HG03045 (cell line): ENCODE measurements at regions not wholly inside any gene's neighbourhood (a gene's known extent, or its start where the extent isn't known, plus 50 kb on each side); places are given as distances from the start of the nearest gene placed in this dataset.

ENCODE experiments used
- ATAC-seq: cut with Tn5 transposase; IDR thresholded peaks from one replicate; pipeline ENCODE4 v1.9.1; 2021; ENCODE audit warnings: mild to moderate bottlenecking, moderate library complexity; ENCODE audit not compliant: unreplicated experiment

DNA sequence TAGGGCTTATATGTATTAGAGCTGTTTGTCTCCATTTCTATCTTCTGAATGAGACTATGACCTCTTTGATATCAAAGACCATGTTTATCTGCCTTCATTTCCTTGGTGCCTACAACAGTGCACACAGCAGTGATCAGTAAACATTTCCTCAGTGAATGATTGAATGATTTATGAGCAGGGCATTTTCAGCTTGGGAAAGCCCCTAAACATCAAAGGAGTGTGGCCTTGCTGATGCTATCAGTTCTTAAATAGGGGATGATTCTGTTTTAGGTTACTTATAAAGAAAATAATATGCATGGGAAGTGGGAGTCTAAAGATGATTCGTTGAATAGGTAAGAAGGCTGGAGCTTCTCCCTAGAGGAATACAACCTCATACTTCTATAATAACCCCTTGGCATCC lies 425.3 kb downstream of the ZNF521 start:
- ATAC-seq: no peak

DNA sequence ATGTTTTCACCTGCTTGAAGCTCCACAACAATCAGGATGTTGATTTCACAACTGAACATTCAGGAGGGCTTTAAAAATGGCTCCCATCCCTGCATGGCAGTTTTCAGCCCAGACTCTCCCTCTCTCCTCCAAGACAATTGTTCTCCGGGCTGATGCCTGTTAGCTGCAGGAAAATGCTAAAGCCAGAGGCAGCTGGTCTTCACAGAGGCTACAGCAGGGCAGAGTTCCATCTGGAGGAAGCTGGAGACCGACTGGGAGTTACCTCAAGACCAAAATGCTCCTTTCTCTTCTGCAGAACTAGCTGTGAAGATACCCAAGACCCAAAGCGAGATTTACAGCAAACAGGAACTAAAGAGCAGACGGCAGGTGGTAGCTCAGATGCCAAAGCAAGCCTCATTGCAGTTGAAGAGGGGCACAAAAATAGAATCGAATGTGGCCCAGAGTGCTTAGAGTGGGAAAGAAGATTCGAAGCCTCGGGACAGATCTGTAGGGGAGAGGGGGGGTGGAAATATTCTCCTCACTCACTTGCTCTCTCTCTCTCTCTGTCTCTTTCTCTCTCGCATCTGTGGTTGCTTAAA lies 423.6 kb downstream of the ZNF521 start:
- no peak for ATAC-seq

DNA sequence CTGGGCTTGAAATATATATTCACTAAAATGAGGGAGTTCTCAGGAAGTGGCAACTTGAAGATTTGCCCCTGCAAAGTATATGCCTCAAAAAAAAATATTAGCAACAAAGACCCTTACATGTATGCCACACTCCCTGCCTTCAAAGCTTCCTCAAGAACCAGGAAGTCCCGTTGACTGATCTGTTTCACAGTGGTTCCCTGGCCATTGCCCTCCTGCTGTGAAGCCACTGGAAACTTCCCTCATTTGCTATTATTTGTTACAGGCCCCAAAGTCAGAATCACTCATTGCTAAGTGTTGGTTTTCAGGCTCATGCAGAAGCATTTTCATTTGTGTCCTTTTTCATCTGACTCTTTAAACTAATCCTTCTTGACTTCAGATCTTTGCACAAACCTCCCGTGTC lies 421.5 kb downstream of the ZNF521 start:
- no peak for ATAC-seq

DNA sequence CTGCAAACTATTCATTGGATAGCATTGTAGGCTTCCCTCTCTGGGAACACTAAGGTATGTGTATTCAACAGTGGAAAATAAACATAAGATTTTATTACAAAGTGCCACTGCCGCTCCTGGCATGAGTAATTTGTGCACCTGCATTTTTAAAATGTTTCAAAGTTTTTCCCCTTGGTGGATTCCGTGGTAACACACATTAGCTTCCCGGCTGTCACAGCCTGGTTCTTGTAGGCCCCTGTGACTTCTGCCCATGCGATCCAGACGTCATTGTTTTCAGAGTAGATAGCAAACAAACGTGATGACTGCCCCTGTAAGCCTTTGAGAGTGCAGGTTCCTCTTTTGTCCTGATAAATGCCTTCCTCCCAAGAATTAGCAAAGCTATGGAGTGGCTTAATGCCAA lies 421.0 kb downstream of the ZNF521 start:
- ATAC-seq: no peak

DNA sequence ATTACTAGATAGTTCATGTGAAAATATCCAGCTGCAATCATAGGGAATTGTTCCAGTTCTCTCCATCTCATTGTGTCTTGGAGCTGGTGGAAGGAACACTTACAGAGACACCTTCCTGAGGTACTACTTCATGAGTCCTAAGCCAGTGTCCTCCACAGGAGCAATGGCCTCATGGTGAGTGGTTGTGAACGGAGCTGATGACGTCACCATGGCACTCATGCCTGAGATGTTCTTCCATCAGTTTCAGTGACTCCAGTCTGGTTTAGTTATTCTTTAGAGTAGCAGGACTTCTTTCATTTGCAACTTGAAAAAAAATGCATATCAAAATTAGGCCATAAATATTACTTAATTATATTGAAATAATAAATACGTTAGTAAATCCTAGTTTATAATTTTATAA lies 418.6 kb downstream of the ZNF521 start:
- no peak for ATAC-seq

DNA sequence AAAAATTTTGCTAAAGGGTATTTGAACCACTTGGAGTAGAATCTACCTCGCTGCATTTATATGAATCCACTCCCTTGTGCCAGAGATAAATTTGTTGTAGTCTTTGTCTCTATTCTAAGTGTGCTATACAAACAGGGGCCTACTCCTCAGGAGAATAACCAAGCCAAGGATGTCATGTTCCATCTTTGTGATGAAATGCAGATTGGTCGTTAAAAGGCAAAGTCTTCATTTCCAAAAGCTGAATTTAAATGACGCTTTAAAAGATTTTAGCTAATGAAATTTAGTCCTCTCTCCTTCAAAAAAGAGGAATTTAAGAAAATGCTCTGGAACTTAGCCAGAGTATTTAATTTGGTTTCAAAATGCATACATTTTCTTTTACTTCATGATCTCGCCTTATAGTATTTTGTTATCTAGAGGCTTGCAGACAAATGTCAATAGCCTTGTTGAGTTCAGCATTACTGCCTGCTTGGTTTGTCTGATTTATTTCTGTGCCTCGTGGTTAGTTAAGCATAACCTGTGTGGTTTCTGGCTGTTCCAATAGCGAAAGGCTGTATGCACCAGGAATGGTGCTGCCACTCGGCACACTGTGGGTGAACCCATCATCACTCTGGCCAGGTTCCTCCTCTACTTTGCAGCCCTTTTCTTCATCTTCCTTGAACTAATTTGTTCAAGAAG lies 417.6 kb downstream of the ZNF521 start:
- no peak for ATAC-seq

DNA sequence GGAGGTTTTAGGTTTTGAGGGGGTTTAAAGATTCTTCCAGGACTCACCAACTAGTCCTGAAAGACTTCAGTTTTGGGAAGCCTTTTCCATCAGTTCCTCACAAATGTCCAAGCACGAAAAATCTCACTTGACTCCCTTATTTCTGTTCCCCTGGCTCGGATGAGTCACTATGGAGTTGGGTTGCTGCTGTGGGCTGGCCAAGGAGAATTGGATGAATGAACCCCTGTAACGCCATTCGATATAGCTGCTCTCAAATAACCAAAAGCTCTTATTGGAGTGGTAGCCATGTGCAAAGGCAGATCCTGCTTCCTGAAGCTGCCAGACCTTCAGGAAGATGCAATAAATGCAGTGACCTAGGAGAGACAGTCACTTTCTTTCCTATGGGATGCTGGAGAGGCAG lies 417.0 kb downstream of the ZNF521 start:
- no peak for ATAC-seq

DNA sequence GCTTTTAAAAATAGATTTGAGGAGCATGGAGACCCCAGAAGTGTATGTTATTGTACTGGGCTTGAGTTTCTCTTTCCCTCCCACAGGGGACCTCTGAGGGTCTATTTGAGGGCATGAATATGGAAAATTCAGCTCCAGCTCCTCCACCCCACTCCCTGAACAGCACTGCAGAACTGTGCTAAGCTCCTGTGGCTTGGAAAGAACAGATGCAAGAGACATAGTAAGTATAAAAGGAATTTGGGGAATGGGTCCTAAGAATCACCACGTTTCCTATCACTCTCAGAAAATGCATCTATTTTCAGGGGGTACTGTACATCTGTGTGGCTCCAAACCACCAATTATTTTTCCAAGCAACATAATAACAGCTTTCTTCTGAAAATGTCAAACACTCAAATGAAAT lies 416.1 kb downstream of the ZNF521 start:
- no peak for ATAC-seq

DNA sequence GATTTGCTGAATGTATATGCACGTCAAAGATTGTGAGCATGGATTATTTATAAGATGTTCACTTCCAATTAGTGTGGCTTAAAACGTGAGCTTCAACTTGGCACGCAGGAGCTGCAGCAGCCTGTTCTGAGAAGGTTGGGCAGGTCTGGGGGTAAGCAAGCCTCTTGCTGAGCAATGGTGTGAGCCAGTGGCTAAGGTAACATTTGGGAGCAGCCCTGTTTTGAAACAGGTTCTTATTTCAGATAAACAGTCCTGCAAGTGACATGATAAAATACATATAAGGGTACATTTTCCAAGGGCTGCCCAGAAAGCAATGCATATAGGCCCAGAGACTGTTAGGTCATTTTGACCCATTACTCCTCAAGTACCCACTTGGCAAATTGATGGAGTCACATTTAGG lies 415.3 kb downstream of the ZNF521 start:
- no peak for ATAC-seq

DNA sequence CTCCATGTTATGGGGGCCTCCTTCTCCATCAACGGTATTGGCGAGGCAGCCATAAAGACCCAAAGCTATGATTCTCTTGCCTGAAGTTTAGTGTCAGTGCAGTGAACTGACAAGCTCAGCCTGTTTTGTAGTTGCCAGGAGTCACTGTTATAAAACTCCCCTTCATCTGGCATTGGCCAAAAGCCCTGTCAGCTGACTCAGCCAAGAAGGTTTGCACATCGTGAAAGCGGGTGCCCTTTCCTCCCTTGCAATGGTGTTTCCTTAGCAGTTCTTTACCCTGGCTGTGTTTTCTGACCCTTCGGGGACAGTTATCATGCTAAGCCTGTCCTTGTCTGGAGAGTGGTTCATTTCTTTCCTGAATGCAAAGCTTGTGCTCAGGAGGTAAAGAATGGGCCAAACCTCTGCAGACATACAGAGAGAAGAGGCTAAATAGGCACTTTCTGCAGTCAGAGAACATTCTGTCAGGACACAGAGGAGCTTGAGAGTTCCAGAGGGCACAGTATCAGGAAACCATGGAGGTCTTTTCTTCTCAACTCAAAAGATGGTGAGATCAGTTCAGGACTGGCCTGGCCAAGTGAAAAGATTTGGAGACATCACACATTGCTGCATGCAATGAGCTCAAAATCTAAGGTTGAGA lies 414.2 kb downstream of the ZNF521 start:
- no peak for ATAC-seq

DNA sequence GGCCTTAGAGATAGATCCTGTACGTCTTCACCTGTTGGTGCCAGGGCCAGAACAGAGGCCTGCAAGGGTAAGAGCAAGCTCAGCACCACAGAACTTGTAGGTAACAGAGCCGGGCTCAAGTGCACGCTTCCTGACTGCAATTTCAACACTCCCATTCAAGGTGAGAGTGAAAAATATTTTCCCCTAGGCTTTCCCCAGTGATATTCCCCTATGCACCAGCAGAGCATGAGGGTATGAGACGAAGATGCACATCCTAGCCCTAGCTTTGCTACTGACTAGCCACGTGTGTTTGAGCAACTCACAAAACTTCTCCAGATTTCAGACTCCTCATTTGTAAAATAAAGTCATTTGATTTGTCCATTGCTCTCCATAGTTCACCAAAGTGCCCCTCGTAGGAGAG lies 411.6 kb downstream of the ZNF521 start:
- no peak for ATAC-seq

DNA sequence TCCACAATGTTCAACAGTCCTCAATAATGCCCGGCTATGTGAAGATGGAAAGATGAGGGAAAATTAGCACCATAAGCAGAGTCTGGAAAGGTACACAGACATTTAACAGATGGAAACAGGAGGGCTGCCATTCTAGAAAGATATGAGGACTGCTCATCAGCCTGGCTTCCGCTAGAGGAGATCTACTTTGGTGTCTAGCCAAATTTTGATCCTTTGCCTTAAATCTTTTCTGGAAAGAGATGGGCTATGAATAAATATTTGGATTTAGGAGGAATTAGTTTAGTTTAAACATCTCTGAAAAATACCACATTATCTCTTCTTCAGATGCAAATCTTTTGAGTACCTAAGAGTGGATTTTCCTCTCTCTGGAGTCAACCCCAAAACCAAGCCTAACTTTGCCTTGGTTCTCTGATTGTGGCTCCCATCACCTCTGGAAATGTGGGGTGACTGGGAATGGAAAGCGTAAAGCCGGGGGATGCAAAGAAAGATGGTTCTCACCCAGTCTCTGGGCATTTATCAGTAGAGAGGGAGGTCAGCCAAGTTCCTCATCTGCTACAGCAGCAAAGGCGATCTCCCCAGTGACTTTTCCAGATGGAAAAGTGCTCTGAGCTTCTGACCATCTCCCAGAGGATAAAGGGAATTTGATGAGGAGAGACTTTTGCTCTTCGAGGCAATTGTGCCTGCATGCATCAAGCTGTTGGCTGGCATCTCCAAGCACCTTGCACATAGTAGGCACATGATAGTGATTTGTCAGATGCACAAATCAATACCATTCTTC lies 410.6 kb downstream of the ZNF521 start:
- no peak for ATAC-seq

DNA sequence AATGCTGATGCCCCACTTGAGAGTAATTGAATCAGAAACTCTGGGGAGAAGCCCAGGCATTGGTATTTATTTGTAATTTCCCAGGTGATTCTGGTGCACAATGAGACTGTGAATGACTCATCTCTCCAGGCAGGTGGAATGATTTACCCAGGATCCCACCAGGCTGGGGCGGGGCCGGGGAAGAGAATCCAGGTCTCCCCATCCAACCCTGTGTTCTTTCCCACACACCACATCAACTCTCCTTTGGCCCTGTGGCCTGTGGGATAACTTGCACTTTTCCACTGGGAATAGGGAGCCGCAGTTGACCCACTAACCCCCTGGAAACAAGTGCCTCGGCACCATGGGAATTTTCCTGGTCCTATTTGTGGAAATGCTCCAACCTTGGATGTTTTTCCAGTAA lies 409.8 kb downstream of the ZNF521 start:
- ATAC-seq: no peak

DNA sequence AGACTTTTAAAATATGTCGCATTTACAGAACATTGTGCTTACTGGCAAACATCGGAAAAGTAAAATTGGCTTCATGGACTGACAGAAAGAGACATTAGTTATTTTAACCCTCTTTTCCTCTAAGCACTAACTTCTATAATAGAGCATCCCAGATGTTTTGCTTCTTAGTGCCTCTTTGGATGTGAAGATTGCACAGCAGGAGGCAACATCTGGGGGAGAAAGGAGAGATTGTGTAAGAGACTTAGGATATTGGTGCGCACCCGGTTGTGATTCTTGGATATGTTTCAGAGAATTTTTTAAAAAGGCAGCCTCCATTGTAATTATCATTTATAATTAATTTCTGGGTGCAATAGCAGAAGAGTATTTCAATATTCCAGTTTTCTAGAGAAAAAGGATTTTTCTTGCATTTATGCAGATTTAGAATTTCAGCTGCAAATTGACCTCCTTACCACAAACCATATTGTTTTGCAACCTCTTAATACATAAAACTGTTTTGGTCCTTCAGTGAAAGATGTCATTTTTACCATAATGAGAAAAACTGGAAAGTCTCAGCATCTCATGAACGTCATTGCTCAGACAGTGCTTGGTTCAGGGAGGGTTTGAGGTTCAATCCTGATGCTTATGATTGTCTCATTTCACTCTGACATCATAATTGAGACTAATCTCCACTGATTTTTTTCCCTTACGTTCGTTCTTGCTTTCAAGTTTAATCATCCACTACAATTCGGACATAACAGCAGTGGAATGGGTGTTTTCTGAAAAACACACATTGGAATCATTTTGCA lies 404.3 kb downstream of the ZNF521 start:
- no peak for ATAC-seq

DNA sequence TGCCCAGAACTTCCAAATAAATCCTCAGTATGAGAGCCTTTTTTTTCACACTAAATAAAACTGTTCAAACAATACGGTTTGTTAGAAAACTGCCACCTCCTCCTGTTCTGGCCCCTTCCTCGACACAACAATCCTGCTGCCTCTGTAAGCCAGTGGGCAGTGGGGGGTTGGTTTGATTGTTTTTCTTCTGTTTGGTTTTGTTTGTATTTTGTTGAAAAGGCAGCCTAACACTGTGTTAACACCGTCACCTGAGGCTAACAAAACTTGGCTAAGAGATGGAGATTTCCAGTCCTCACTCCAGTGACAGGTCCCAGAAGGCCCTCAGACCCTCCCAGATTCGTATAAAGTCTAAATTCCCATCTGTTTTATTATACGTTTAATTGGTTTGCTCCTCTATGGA lies 402.1 kb downstream of the ZNF521 start:
- no peak for ATAC-seq

DNA sequence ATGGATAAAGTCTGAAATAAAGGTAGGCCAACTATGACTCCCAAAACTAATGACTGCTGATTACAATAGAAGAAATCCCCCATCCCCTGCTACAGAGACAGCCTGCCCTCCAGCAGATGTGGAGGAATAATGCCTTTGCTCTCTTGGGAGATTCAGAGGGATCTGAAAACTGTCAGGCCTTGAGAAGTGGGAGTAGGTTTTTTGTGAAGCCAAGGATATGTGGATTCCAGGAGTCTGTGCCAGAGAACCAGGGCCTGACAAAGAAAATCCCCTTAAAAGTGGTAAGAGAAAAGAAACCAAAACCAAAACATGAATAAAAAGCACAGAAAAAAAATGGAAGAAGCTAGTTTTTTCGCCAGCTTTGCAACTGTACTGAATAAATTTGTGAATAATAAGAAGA lies 397.6 kb downstream of the ZNF521 start:
- ATAC-seq: no peak

DNA sequence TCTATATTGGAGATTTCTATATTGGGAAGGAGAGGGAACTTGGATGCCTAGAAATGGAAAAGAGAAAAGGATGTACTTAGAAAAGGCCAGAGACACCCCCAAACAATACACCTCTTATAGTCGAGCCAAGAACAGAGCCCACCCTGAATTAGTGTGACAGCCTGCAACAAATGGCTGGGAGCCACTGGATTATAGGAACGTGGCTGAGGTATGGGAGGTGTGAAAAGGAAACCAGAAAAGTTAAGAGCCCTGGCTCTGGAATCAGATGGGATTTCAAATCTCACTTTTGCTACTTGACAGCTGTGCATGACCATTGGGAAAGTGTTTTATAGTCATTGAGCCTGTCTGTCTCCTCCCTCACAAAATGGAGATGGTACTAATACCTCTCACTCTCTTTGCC lies 394.0 kb downstream of the ZNF521 start:
- no peak for ATAC-seq

DNA sequence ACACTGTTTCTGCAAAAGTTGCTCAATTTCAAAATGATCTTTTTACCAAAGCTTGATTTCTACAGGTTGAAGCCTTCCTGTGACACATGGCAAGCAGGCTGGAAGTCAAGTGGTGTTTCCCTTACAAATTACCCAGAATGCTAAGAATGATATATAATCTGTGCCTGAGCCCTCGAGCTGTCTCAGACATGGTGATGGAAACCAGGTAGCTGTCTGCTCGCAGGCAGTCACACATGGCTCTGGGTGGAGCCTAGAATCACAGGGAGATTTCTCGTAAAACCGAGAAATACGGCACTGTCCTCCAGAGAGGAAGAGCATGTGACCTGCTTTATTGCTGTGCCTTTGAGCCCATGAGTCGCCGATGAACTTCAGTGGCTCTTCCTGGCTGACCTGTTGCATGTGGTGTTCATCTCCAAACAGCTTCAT lies 392.9 kb downstream of the ZNF521 start:
- ATAC-seq: no peak

DNA sequence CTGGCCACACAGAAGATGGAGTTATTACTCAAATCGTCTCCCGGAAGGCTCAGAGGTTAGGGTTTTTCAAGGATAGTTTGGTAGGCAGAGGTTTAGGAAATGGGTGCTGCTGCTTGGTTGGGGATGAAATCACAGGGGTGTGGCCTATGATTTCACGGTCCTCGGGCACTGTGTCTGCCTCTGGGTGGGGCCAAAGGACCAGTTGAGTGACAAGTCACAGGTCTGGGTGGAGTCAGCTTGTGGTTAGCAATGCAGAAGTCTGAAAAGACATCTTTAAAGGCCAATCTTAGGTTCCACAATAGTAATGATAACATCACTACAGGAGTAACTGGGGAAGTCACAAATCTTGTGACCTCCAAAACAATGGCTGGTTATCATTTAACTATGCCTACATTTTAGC lies 387.8 kb downstream of the ZNF521 start:
- no peak for ATAC-seq

DNA sequence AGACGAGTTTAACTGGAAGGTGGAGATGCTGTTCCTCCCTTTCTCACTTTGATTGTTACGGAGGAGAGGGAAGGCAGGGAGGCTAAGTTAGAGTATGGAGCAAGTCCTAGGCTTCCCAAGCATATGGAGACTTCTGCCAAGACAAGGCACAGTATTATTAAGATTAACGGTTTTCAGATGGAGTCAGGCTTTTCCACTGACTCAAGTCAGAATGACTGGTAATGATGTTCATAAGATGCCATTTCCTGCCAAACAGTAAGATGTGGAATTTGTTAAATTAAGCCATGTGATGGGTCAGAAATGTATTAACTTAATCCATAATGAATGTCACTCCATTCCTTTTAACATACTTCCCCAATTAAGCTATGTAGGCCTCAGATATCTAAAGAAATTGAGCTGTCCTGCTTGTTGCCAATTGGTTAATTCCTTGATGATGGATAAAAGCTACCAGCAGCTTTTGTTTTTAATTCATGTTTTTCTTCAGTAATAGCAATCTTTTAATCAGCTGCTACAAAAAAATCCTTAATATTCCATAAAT lies 383.7 kb downstream of the ZNF521 start:
- ATAC-seq: no peak

DNA sequence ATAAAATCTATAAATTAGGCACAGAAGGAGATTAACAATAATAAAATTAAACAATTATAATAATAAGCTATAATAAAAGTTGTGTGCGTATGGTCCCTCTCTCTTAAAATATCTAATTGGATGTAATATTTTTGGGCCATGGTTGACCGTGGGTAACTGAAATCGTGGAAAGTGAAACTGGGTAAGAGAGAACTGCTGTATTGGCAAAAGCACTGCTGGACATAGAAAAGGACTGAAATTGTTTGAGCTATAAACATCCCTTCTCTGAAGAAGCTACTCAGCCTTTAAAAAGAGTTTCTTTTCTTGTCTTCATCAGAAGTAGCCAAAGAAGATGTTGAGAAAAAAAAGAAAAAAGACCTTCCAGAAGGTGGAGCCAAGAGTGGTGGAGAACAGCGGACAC lies 379.4 kb downstream of the ZNF521 start:
- ATAC-seq: no peak
